Fibroblast of upper back skin (primary cell): ENCODE measurements at regions not wholly inside any gene's neighbourhood (a gene's known extent, or its start where the extent isn't known, plus 50 kb on each side); places are given as distances from the start of the nearest gene placed in this dataset.
A peak's percentile ranks its signal among the peaks of the same experiment; 100 is the strongest.

Experiments used
- DNase-seq: peaks from one replicate; pipeline ENCODE4 v3.0.0-alpha.2; 2013

- DNase-seq = no peak
These were observed 625.9 kb upstream of the AGA start for GRCh38 chr4:178068136-178068535.

GRCh38 chr4:178070163-178070562 is 627.9 kb upstream of the AGA start:
- DNase-seq = no peak

DNA sequence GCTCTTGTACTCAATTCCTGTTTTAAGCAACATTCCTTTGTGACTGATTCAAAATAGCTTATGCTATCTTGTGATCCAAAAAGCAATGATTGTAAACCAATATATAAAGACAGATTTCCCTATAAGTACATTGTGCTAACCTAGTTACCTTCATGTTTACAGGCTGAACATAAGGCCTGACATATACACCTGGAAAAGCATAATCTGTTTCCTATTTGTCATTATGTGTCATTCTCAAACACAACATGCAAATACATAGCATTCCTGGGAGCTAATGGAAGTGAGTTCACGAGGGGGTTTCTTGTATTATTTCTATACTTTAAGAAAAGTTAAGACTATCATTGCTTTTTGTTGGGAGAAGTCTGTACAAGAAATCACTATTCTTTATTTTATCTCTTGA is 638.1 kb upstream of the AGA start:
- no peak for DNase-seq

- peak; percentile 31 for DNase-seq
These were observed 638.9 kb upstream of the AGA start for GRCh38 chr4:178081176-178081575.

GRCh38 chr4:178081896-178082295 is 639.7 kb upstream of the AGA start:
- DNase-seq = peak; percentile 42

DNA sequence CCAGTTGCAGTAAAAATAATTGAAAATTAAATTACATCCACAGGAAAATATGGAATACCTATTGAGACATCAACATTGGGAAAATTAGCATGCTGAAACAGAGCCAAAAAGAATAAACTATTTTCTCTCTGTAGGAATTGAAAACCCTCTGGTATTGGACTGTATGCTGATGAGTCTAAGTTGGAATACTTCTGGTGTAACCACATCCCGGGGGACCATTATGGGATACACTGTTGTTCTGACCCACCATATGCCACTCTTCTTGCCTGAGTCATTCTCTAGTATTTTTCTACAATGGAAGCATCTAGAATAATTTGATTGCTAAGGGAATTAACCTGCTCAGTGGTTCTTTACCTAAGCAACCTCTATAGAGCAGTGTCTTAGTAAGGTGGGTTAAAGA is 640.7 kb upstream of the AGA start:
- DNase-seq = peak; percentile 59

DNA sequence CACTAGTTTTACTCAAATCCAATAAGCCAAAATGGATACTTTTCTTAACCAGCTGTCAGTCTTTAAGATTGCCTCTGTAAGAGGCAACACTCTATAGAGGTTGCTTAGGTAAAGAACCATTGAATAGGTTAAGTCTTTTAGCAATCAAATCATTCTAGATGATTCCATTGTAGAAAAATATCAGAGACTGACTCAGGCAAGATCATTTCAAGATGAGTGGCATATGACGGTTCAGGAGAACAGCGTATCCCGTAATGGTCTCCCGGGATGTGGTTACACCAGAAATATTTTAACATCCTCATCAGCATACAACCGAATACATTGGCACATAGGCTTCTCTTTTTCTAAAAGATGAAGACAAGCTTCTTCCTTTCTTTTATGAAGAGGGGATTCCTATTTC is 641.7 kb upstream of the AGA start:
- no peak for DNase-seq

DNA sequence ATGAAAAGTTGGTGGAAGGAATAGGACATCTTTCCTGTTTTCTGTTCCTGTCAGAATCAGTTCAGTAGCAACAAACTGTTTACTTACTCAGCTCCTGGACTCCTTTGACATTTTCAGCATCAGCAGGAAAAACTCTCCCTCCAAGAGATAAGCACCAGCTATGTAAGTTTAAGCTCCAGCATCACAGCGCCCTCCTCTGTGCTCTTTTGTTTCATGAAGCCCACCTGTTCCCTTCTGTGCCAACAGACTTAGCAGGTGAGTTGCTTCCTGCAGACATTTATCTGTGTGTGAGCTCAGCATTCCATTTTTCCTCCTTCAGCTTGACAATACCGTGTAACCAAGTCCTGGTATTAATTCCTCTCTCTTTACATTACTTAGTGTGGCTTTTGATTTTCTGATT is 644.1 kb upstream of the AGA start:
- no peak for DNase-seq

DNA sequence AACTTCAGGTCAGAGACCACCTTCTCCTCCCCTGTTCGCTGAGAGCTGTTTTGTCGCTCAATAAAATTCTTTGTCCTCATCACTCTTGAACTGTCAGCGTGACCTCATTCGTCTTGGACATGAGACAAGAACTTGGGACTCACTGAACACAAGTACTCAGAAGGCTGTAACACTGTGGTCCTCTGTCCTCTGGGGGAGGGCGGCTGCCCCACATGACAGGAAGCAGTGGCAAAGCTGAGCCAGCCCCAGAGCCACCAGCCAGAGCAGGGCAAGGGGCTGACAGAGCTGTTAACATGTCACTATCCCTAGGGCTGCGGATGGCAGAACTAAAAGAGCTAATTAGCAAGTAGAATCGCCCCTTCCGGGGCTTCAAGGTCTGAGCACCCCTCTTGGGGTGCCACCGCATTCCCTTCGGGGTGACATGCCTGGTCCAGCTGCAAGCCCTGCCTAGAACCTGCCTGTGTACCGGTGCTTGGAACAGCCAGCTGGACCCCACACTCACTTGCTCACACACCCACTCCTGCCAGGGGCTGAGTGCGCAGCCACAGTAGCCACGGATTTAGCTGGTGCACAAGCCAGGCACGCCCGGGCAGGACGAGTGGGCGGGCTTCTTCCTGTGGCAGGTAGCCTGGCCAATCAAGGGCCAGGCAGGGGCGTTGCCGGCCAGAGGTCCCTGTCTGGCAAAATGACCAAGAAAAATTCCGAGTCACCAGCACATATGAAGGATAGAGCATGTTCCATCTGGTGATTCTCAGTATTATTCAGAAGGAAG is 648.6 kb upstream of the AGA start:
- DNase-seq = no peak

GRCh38 chr4:178102139-178102538 is 659.9 kb upstream of the AGA start:
- DNase-seq = no peak

DNA sequence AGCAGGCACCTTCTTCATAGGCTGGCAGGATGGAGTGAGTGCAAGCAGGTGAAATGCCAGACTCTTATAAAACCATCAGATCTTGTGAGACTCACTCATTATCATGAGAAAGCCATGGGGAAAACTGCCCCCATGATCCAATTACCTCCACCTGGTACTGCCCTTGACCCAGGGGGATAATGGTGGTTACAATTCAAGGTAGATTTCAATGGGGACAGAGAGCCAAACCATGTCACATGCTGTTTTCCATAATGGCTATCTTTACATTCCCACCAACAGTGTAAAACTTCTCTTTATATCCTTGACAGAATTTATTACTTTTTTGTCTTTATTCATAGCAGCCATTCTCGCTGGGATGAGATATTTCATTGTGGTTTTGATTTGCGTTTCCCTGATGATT is 663.0 kb upstream of the AGA start:
- no peak for DNase-seq

DNA sequence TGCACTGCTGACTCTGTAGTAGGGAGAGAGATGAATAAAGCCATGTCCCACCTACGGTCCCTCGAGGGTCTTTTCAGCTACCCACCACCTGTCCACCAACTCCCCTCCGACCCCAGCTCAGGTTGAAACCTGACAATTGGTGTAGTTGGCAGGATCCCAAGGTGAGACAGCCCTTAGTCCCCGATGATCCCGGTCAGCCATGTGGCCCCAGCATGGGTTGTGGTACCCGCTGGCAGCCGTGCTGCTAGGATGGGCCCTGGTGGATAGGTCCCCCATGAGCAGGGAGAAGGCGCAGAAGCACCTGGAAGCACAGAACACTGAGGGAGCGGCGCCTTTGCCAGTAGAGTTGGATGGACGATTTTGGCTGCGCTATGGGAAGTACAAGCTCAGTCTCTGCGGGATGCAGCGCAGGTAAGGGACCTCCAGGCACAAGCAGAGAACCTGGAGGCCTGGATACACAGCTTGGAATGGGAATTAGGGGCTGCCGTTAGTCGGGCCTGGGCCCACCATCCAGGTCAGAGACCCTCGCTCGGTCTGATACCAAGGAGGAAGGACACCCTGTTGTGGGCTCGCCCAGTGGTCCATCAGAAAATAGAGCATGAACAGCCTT is 694.6 kb upstream of the AGA start:
- no peak for DNase-seq

DNA sequence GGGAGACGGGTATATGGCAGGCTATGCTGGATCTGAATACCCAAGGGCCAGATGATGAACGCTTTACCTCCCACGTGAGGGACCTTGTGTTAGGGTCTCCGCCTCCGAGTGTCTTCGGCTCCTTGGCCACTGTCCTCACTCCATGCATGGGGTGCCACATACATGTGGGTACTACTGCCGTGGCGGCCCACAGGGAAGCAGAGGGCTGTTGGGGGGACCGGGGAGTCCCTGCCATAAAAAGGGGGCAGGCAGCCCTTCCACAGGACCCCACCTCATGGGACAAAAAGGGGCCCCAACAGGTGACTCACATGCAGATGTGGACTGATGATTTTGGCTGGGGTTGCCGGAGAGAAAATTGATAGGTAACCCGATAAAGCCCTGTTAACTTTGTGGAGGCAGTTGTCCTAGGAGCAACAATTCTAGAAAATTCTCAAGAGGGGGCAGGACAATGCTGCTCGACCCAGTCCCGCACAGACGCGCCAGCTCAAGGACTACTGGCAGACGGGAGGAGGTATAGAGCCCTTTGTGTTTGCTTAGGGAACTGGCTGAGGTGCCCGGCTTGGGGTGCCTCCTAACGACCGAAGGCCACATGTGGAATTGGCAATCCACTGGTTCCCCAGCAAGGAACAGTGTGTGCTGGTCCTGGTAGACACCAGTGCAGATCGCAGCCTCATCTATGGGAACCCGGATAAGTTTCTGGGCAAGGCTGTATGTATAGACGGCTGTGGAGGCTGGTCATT is 695.7 kb upstream of the AGA start:
- no peak for DNase-seq

DNA sequence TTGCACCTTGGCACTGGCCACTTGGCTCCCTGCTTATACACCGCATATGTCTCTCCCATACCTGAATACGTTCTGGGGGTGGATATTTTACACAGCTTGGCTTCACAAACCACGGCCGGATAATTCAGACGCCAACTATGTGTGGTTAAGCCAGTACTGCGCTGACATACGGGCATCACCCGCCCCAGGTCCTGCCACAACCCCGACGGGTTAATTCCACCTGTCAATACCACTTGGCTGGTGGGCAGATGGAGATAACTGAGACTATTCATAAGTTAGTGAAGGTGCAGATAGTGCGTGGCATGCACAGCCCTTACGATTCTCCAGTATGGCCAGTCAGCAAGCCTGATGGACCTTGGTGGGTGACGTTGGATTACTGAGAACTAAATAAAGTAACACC is 696.3 kb upstream of the AGA start:
- no peak for DNase-seq

DNA sequence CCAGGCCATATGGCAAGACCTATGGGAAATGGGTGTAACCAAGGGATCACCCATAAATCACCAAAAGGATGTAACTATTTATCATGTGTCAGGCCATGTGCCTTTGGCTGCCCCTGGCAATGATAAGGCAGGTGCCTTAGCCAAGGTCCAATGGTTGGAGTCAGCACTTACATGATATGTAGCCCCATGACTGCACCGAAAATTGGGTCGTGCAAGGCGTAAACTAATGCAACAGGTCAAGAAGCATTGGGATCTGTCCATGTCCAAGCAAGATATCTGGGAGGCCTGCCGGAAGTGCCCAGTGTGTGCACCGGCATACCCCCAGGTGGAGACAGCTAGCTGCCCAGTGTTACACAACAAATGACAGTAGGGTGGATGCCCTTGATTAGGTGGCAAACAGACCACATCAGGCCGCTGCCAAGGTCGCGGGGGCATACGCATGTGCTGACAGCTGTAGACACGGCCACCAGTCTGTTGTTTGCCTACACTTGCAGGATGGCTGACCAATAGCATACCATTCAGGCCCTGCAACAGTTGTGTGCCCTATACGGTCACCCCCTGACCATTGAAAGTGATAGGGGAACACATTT is 698.2 kb upstream of the AGA start:
- no peak for DNase-seq

- no peak for DNase-seq
These were observed 700.5 kb upstream of the AGA start for GRCh38 chr4:178142724-178143123.

GRCh38 chr4:178148106-178148505 is 705.9 kb upstream of the AGA start:
- no peak for DNase-seq

DNA sequence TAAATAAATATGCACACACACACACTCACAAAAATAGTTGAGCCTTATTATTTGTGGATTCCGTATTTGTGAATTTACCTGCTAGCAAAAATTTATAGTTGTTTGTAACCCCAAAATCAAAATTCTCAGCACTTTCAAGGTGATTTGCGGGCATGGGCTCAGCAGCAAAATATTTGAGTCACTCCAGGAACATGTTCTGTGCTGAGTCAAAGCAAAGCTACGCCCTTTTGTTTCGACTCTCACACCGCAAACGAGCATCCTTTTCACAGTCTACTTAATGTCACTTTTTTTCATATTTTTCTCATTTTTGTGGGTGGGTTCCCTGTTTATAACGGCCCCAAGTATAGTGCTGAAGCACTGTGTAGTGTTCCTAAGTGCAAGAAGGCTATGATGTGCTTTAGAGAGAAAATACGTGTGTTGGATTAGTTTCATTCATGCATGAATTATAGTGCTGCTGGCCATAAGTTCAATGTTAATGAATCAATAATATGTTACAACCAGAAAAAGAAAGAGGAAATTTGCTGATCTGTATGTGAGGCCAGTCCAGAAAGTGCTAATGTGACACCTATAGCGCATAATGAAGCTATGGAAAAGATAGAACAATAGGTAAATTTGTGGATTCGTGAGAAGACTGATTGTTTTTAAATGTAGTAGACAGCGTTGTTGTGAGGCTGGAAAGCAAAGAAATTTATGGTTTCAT is 723.2 kb upstream of the AGA start:
- DNase-seq = peak; percentile 0

- no peak for DNase-seq
These were observed 723.7 kb upstream of the AGA start for GRCh38 chr4:178165951-178166308.

GRCh38 chr4:178173771-178174170 is 731.5 kb upstream of the AGA start:
- DNase-seq = no peak

DNA sequence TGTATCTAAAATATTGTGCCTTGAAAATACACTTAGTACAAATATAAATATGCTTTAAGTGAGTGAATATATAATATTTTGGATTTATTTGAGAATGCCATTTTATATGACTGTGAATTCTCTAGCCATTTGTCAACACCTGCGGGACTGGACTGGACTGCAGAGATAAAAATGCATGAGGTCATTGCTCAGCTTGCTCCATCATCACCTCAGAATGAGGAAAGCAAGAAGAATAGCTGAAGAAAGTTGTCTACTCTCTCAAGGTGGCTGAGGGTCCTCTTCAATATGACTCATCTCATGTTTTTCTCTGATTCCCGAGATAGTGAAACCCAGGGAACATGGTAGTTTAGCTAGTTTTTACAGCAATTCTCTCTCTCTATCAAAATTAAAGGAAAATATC is 732.5 kb upstream of the AGA start:
- DNase-seq = peak; percentile 3

DNA sequence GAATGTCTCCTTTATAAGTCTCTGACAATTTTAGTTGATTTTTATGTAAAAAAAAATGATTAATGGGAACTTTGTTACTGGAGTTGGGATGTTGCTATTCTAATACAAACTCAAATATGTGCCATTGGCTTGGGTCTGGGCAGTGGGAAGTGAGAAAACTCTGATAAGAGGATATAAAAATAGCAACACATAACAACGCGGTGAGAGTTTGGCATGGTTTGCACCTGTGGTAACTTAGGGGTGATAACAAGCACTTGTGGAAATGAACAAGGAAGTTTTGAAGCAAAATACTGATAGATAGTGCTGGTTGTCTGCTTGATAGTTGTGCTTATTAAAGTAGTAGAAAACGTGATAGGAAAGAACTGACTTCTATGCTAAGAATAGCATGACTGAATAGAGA is 743.3 kb upstream of the AGA start:
- DNase-seq = no peak

DNA sequence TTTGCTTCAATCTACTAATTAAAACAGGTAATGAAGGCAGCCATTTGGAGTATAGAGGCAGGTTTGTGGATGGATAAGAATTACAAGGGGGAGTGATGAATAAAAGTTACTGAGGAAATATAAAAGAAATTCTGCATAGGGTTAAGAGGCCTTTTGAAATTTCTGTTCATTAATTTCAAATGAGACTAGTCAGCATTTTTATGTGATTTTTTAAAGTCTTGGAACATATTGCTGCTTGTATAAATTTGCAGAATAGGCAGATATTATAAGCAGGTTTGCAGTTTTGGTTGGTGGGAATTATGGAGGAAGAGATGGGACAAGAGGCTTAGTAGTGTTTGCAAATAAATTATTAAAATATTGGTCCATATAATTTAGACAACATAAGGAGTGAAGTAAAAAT is 750.4 kb upstream of the AGA start:
- no peak for DNase-seq
